Stimulated activated CD8-positive, alpha-beta memory T cell treated with anti-CD3 and anti-CD28 coated beads, Interleukin-15, amount 100 ng/mL, for 4 hours (primary cell): ENCODE measurements at regions not wholly inside any gene's neighbourhood (a gene's known extent, or its start where the extent isn't known, plus 50 kb on each side); places are given as distances from the start of the nearest gene placed in this dataset.
"Not testable (repeated sequence)": the region's sequence is repeated elsewhere in the genome, so short reads cannot be mapped to it uniquely, and the experiment has no call there.

Source experiments
- DNase-seq, 2 donors: peaks; one replicate each; pipeline ENCODE4 v3.0.0-alpha.2; 2020; ENCODE audit warnings: low read depth in 2 of 2

- DNase-seq: no peak
These were observed 128.5 kb upstream of the LRIG1 start for GRCh38 chr3:66629150-66629981.

- no peak for DNase-seq
These were observed 129.2 kb upstream of the LRIG1 start for GRCh38 chr3:66629982-66630368.

GRCh38 chr3:66633402-66634381 is 132.9 kb upstream of the LRIG1 start:
- DNase-seq: no peak

GRCh38 chr3:66638717-66639116 is 137.9 kb upstream of the LRIG1 start:
- DNase-seq: no peak

GRCh38 chr3:66639809-66640356 is 139.1 kb upstream of the LRIG1 start:
- no peak for DNase-seq

- no peak for DNase-seq
These were observed 141.2 kb upstream of the LRIG1 start for GRCh38 chr3:66642019-66642418.

GRCh38 chr3:66642484-66642883 is 141.7 kb upstream of the LRIG1 start:
- no peak for DNase-seq

GRCh38 chr3:66644549-66644948 is 143.7 kb upstream of the LRIG1 start:
- no peak for DNase-seq

GRCh38 chr3:66648975-66649374 is 148.2 kb upstream of the LRIG1 start:
- no peak for DNase-seq

GRCh38 chr3:66651520-66651919 is 150.7 kb upstream of the LRIG1 start:
- DNase-seq: not testable (repeated sequence)

GRCh38 chr3:66652100-66652499 is 151.3 kb upstream of the LRIG1 start:
- not testable (repeated sequence) for DNase-seq

GRCh38 chr3:66655044-66655443 is 154.2 kb upstream of the LRIG1 start:
- DNase-seq: no peak

GRCh38 chr3:66655671-66656070 is 154.8 kb upstream of the LRIG1 start:
- DNase-seq: no peak

- no peak for DNase-seq
These were observed 155.8 kb upstream of the LRIG1 start for GRCh38 chr3:66656609-66657008.

- no peak for DNase-seq
These were observed 158.2 kb upstream of the LRIG1 start for GRCh38 chr3:66659056-66659455.

GRCh38 chr3:66661628-66662027 is 160.8 kb upstream of the LRIG1 start:
- no peak for DNase-seq

GRCh38 chr3:66662894-66663293 is 162.1 kb upstream of the LRIG1 start:
- no peak for DNase-seq

- no peak for DNase-seq
These were observed 164.3 kb upstream of the LRIG1 start for GRCh38 chr3:66665021-66665695.

- DNase-seq: no peak
These were observed 165.5 kb upstream of the LRIG1 start for GRCh38 chr3:66666362-66666761.

GRCh38 chr3:66667263-66667662 is 166.4 kb upstream of the LRIG1 start:
- DNase-seq: no peak

- DNase-seq: no peak
These were observed 170.5 kb upstream of the LRIG1 start for GRCh38 chr3:66671291-66671690.

- DNase-seq: no peak
These were observed 172.0 kb upstream of the LRIG1 start for GRCh38 chr3:66672830-66673229.
